NCI-H2081 treated with DMSO at 0.1 percent for 48 hours (cell line): ENCODE measurements at regions not wholly inside any gene's neighbourhood (a gene's known extent, or its start where the extent isn't known, plus 50 kb on each side); places are given as distances from the start of the nearest gene placed in this dataset.
"Not testable (repeated sequence)": the region's sequence is repeated elsewhere in the genome, so short reads cannot be mapped to it uniquely, and the experiment has no call there.

Experiments used
- DNase-seq: peaks from one replicate; lab custom pipeline; 2025; lab: John Stamatoyannopoulos, UW

GRCh38 chr10:62996925-62997324 lies 136.2 kb upstream of the NRBF2 start:
- DNase-seq = no peak

DNA sequence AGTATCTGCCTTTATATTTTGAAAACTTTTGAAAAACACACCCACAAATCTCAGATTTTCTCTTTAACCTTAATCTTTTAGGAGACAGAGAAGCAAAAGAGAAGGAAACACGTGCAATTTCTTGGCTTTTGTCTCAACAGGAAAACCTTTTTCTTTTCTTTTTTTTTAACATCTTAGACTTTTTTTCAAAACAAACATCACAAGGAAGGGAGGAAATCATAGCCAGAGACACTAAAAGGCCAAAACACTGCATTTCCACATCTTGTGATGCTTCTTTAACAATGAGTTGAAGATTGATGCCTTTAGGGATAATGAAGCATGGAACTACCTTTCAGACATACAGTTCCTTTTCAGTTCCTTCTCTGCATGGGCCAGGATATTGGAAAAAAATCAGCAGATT lies 136.6 kb upstream of the NRBF2 start:
- no peak for DNase-seq

DNA sequence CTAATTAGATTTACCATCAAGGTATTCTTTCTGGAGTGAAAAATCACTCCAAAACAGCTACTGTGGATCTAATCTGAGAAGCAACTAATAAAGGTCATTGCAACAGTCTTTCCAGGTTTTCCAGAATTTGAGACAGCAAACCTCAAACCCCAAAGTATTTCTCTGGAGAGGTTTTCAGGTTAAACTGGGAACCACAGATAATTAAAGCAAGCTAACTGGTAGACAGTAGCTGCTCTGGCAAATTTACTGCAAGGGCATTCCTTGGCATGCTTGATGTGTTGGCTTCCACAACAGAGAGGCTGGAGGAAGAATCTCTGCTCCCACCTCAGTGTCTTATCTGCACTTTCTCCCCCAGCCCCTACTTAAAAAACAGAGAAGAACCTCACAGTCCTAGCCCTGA lies 140.0 kb upstream of the NRBF2 start:
- no peak for DNase-seq

DNA sequence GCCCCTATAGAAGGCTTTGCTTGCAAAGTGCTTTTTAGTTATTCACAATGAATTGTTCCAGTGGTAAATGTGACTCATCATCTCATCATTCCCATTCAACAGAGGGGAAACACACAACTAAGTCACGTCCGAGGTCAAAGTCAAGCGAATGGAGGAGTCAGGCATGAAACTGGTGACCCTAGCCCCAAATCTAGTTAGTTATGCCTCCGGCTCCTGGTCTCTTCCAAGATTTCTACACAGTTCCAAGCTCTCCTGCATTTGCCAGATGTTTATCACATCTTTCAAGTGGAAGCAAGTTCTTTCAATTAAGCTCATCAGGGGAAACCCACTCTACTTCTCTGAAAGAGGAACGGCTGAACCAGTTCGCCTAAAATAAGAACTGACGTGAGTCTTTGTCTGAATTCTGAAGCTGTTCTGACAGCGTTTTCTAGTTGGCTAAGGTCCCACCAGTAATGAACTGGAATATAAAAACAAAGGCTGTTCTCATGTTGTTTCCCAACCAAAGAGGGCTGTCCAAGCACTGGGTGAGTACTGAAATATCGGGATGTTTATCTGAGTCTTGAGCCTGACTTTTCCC lies 140.9 kb upstream of the NRBF2 start:
- no peak for DNase-seq

DNA sequence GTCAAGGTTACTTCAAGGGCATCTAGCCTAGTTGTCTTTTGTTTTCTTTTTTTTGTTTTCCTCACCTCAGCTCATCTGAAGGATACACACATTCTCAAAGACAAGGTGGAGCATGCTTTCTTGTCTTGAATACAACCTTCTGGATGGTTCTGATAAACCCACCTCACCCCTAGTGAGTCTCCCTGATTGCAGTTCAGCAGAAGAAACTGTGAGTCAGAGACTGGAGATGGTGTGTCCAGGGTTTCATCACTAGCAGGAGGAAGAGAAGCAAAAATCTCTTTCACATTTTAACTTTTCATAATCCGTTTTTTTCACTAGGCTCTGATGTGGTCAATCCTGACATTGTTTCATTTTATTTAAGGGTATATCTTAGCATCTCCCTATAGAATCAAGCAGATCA lies 143.0 kb upstream of the NRBF2 start:
- no peak for DNase-seq

- DNase-seq = no peak
Measured at GRCh38 chr10:62985807-62986600, 147.1 kb upstream of the NRBF2 start.

DNA sequence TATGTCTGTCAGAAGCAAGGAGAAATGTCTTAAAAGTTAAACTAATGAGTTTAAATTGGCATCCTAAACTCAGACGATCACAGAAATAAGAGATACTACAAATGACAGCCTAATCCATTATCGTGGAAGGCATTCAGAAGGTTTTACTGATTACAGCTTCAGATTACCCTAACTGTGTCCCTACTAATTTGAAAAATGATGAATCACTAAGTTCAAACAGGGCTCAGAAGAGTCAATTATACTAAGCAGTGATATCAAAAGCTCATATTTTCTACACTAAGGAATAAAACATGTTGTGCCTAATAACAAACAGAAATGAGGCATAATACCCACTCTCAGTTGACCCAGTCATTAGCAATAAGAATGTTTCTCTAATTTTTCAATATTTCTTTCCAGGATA lies 152.0 kb upstream of the NRBF2 start:
- DNase-seq = no peak

GRCh38 chr10:62980687-62981086 lies 152.4 kb upstream of the NRBF2 start:
- no peak for DNase-seq

DNA sequence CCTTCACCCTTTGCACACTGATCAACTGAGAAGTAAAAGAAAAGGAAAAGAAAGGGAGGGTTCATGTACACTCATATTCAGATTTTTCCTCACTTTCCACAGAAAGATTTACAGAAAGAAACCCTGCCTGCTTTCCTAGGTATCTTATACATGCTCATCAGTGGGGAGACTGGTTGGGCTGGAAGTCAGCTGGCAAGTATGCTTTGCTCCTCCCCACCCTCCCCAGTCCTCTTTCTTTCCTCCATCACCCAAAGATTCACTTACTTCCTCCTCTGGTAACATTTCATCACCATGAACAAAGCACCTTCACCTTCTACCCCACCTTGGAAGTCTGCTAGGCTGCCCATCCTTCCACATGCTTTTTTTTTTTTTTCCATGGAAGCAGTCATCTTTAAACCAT lies 153.2 kb upstream of the NRBF2 start:
- no peak for DNase-seq

DNA sequence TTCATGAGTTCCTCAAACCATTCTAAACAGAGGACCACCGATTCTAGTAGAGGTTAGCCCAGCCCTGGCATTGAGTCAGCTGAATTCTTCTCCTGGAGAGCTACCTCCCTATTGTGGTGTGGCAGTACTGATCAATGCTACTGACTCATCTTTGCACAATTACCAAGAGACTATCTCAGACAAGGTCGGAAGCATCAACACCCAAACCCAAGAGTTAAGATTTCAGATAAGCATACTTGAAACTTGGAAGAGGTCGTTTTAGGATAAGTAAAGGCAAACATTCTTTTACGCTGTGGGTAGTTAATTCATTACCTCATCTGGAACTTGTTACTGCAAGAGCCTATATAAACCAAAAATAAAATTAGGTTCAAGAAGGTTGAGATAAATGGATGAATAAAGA lies 154.6 kb upstream of the NRBF2 start:
- DNase-seq = no peak

DNA sequence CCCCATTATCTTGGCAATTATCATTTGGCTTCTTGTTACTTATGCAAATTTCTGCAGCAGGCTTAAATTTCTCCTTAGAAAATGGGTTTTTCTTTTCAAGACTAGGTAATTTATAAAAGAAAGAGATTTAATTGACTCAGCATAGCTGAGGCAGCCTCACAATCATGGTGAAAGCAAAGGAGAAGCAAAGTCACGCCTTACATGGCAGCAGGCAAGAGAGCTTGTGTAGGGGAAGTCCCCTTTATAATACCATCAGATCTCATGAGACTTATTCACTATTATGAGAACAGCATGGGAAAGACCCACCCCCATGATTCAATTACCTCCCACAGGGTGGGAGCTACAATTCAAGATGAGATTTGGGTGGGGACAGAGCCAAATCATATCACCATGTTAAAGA lies 158.3 kb upstream of the NRBF2 start:
- not testable (repeated sequence) for DNase-seq

- no peak for DNase-seq
Measured at GRCh38 chr10:62972103-62972502, 155.9 kb upstream of the EGR2 start.

DNA sequence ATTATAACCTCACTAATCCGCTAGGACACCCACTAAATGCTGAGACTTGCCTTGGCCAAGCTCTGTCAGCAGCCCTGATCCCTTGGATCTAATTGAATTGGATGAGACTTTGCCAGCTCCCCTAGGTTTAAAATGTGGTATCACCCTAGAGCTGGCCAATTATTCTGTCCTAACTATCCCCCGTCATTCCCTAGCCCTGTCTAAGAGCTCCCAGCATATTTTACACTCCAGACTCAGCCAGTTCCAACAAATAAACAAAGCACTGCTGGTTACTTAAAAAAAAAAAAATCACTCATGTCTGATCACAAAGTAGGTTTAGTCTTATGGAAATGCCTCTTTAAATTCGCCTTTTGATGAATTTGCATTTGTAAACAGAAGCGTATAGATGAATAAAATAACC lies 147.9 kb upstream of the EGR2 start:
- DNase-seq = no peak

DNA sequence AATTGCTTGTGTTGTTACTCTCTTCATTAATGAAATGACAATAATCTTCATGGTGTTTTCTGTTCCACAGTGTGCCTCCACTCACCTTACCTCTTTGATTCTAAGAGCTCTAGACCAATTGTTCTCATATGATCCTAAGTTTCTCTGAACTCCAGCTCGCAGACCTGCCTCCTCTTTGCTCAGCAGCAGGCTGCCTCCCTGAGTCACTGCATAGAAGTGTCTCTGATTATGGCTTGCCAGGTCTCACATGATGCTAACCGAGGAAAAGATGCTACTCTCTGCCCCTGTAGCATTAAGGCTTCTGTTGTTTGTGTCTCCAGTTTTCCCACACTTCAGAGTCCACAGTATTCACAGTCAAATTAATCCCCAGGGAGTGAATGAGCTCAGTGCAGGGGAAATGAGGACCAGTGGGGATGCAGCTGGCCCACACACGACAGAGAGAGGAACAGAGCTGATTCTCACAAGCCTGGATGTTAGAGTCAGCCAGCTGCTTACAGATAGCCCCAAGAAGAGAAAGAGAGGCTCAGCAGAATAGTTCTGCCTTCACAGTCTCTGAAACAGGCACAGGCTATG lies 145.9 kb upstream of the EGR2 start:
- DNase-seq = no peak

GRCh38 chr10:62960416-62960815 lies 144.2 kb upstream of the EGR2 start:
- DNase-seq = no peak

DNA sequence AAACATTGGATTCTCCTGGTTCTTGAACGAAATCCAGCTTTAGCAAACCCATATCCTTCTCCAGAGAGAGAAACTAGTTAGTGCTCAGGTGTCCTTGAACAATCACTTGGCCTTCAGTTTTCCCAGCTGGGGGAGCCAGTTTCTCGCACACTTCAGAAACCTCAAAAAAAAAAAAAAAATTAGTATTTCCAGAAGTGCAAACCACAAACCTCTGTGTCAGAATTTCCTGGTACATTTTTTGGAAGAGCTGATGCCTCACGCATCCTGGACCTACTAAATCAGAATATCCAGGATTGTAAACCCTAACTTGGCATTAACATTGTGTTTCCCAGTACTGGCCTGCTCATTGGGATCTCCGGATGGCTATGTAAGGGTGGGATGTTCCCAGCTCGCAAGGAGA lies 143.4 kb upstream of the EGR2 start:
- no peak for DNase-seq

DNA sequence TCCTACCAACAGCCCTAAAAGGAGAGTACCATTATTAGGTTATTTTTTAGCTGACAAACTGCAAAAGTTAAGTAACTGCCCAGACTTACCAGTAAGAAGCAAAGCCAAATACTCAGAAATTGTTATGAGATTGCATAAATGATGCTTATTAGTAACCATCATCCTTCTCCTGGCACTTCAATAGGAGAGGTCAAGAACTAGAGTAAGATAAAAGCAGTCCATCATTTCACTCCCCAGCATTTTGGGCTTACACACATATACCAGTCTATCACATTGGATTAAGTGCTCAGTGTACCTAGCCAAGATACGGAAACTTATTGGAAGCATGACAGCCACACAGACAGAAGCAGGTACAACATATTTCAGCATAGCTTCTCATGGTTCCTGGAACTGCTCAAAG lies 142.8 kb upstream of the EGR2 start:
- DNase-seq = no peak

DNA sequence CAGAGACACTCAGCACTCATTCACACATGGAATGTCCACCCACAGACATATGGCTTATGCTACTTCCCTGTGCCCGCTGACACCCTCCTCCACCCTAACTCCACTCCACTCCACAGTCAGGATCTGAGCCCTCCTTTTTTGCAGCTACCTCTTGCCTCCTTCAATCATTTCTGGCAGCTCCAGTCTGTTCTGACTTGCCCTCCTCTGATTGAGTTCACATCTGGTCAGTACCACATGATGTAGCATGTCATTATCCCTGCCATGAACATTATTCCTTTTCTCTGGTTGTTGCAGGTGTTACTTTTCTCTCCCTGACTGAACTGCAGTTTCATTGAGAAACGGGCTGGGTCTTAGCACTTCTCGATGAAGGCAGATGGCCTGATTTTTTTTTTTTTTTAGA lies 130.1 kb upstream of the EGR2 start:
- DNase-seq = no peak

GRCh38 chr10:62939698-62940097 lies 123.5 kb upstream of the EGR2 start:
- no peak for DNase-seq

DNA sequence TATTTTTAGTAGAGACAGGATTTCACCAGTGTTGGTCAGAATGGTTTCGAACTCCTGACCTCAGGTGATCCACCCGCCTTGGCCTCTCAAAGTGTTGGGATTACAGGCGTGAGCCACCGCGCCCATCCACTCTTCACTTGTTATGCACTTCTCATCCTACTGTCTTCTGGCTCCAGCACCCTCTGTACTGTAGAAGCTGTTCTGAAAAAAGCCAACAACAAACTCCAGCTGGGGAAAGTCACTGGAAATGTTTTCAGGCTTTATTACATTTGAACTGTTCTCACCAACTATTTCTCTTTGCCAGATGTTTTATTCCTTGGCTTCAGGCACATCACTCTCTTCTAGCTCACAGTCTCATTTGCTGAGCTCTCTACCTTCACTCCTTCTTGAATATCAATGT lies 122.5 kb upstream of the EGR2 start:
- DNase-seq = no peak

GRCh38 chr10:62937674-62938073 lies 121.5 kb upstream of the EGR2 start:
- no peak for DNase-seq

- DNase-seq = no peak
Measured at GRCh38 chr10:62935022-62935421, 118.9 kb upstream of the EGR2 start.

DNA sequence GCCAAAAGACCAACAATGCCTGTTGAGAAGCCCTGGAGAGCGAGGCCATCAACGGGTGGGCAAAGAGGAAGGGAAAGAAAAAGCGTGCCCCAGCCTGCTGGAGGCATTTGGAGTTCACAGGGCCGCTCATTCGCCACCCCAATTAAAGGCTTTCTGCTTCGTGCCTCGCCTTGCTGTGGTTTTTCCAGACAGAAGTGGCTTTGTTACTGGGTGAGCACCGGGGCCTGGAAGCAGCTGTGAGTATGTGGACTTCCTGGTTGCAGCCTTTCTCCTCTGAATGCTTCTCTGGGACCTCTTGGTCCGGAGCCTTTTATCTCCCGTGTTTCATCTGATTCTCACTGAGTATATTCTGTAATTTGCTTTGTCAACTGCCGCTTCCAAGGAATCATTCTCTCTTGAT lies 118.1 kb upstream of the EGR2 start:
- no peak for DNase-seq

GRCh38 chr10:62928763-62929162 lies 112.6 kb upstream of the EGR2 start:
- DNase-seq = not testable (repeated sequence)
